ENCODE measurements at regions not wholly inside any gene's neighbourhood (a gene's known extent, or its start where the extent isn't known, plus 50 kb on each side); places are given as distances from the start of the nearest gene placed in this dataset.
"Not testable (repeated sequence)": the region's sequence is repeated elsewhere in the genome, so short reads cannot be mapped to it uniquely, and the experiment has no call there.

- H3K4me1 ChIP-seq (ENCODE audit: control insufficient read depth in 2 of 2, insufficient read depth in 1 of 2, low read depth in 1 of 2, low read length in 2 of 2); H2BK5ac ChIP-seq (ENCODE audit: low read length); H3K9me3 ChIP-seq (replicated peaks in 1 of 2; ENCODE audit: control insufficient read depth in 2 of 2, insufficient read depth in 1 of 2, low read depth in 1 of 2, low read length in 2 of 2); H3K9ac ChIP-seq (ENCODE audit: low read depth, low read length, poor library complexity); H4K91ac ChIP-seq (ENCODE audit: low read depth, low read length, poor library complexity); DNase-seq (ENCODE audit: low spot score); H3K18ac ChIP-seq (ENCODE audit: low read length); H4K8ac ChIP-seq (ENCODE audit: low read depth, low read length); H2BK120ac ChIP-seq (ENCODE audit: low read depth, low read length); H2AFZ ChIP-seq (ENCODE audit: low read length); H3K4ac ChIP-seq (ENCODE audit: low read length); H3K14ac ChIP-seq (ENCODE audit: low read length); H2BK15ac ChIP-seq (ENCODE audit: low read length); H2AK5ac ChIP-seq (ENCODE audit: low read depth, low read length); H3K27ac ChIP-seq (replicated peaks; ENCODE audit: low read length); H3K36me3 ChIP-seq (replicated peaks in 1 of 2; ENCODE audit: control insufficient read depth in 2 of 2, insufficient read depth in 2 of 2, low read length in 2 of 2); H3K4me3 ChIP-seq (ENCODE audit: low read length in 2 of 2); H2BK12ac ChIP-seq (ENCODE audit: low read length); H3K4me2 ChIP-seq (ENCODE audit: insufficient read depth, low read length, poor library complexity, severe bottlenecking); H3K79me1 ChIP-seq (ENCODE audit: low read depth, low read length); H3K23ac ChIP-seq (ENCODE audit: low read depth, low read length, poor library complexity); H3K27me3 ChIP-seq (ENCODE audit: control insufficient read depth in 3 of 3, insufficient read depth in 3 of 3, low read depth in 1 of 3, low read length in 3 of 3): not testable (repeated sequence)
- WGBS, 2 donors (ENCODE audit: extremely low coverage in 2 of 2, insufficient read length in 2 of 2, insufficient replicate concordance in 1 of 2): no CpG with 5 or more reads among the region's 7 CpGs
Measured at GRCh38 chr2:51779723-51780122, 747.8 kb upstream of the NRXN1 start.

GRCh38 chr2:51778806-51779205 is 746.9 kb upstream of the NRXN1 start:
- Histone ChIP-seq H3K4me3 (ENCODE audit: low read length in 2 of 2) (no peak overlapping the region), H3K4me1 (ENCODE audit: control insufficient read depth in 2 of 2, insufficient read depth in 1 of 2, low read depth in 1 of 2, low read length in 2 of 2) (no peaks in the 10 kb centered on the region), H2BK120ac (ENCODE audit: low read depth, low read length) (no peak overlapping the region), H3K23ac (ENCODE audit: low read depth, low read length, poor library complexity) (no peak overlapping the region), H3K4ac (ENCODE audit: low read length) (no peak overlapping the region), H3K27me3 (ENCODE audit: control insufficient read depth in 3 of 3, insufficient read depth in 3 of 3, low read depth in 1 of 3, low read length in 3 of 3) (no peaks in the 10 kb centered on the region), H2BK12ac (ENCODE audit: low read length) (no peak overlapping the region), H4K8ac (ENCODE audit: low read depth, low read length) (no peak overlapping the region), H2BK15ac (ENCODE audit: low read length) (no peak overlapping the region), H3K14ac (ENCODE audit: low read length) (no peak overlapping the region), H4K91ac (ENCODE audit: low read depth, low read length, poor library complexity) (no peak overlapping the region), H3K4me2 (ENCODE audit: insufficient read depth, low read length, poor library complexity, severe bottlenecking) (no peak overlapping the region), H3K27ac (replicated peaks; ENCODE audit: low read length) (no peak overlapping the region), H3K18ac (ENCODE audit: low read length) (no peak overlapping the region), H3K36me3 (replicated peaks in 1 of 2; ENCODE audit: control insufficient read depth in 2 of 2, insufficient read depth in 2 of 2, low read length in 2 of 2) (no peaks in the 10 kb centered on the region), H3K9me3 (replicated peaks in 1 of 2; ENCODE audit: control insufficient read depth in 2 of 2, insufficient read depth in 1 of 2, low read depth in 1 of 2, low read length in 2 of 2) (peaks cover 0 to 2% of the 10 kb centered on the region in 2 donors), H3K9ac (ENCODE audit: low read depth, low read length, poor library complexity) (no peak overlapping the region), H3K79me1 (ENCODE audit: low read depth, low read length) (no peaks in the 10 kb centered on the region), H2BK5ac (ENCODE audit: low read length) (no peak overlapping the region), H2AK5ac (ENCODE audit: low read depth, low read length) (no peak overlapping the region), H2AFZ (ENCODE audit: low read length) (no peak overlapping the region)
- WGBS, 2 donors (ENCODE audit: extremely low coverage in 2 of 2, insufficient read length in 2 of 2, insufficient replicate concordance in 1 of 2): no CpG with 5 or more reads among the region's 3 CpGs
- DNase-seq (ENCODE audit: low spot score): no peak

GRCh38 chr2:51774606-51775005 is 742.7 kb upstream of the NRXN1 start:
- H2AK5ac ChIP-seq (ENCODE audit: low read depth, low read length); H3K27ac ChIP-seq (replicated peaks; ENCODE audit: low read length); H4K91ac ChIP-seq (ENCODE audit: low read depth, low read length, poor library complexity); H2BK15ac ChIP-seq (ENCODE audit: low read length); H3K36me3 ChIP-seq (replicated peaks in 1 of 2; ENCODE audit: control insufficient read depth in 2 of 2, insufficient read depth in 2 of 2, low read length in 2 of 2); H3K4ac ChIP-seq (ENCODE audit: low read length); H3K4me2 ChIP-seq (ENCODE audit: insufficient read depth, low read length, poor library complexity, severe bottlenecking); H3K4me1 ChIP-seq (ENCODE audit: control insufficient read depth in 2 of 2, insufficient read depth in 1 of 2, low read depth in 1 of 2, low read length in 2 of 2); H3K9ac ChIP-seq (ENCODE audit: low read depth, low read length, poor library complexity); H2BK12ac ChIP-seq (ENCODE audit: low read length); H2BK120ac ChIP-seq (ENCODE audit: low read depth, low read length); H3K18ac ChIP-seq (ENCODE audit: low read length); H3K14ac ChIP-seq (ENCODE audit: low read length); H2BK5ac ChIP-seq (ENCODE audit: low read length); H4K8ac ChIP-seq (ENCODE audit: low read depth, low read length); H3K27me3 ChIP-seq (ENCODE audit: control insufficient read depth in 3 of 3, insufficient read depth in 3 of 3, low read depth in 1 of 3, low read length in 3 of 3); H3K9me3 ChIP-seq (replicated peaks in 1 of 2; ENCODE audit: control insufficient read depth in 2 of 2, insufficient read depth in 1 of 2, low read depth in 1 of 2, low read length in 2 of 2); H2AFZ ChIP-seq (ENCODE audit: low read length); DNase-seq (ENCODE audit: low spot score); H3K79me1 ChIP-seq (ENCODE audit: low read depth, low read length); H3K23ac ChIP-seq (ENCODE audit: low read depth, low read length, poor library complexity); H3K4me3 ChIP-seq (ENCODE audit: low read length in 2 of 2): not testable (repeated sequence)
- WGBS, 2 donors (ENCODE audit: extremely low coverage in 2 of 2, insufficient read length in 2 of 2, insufficient replicate concordance in 1 of 2): no CpG with 5 or more reads among the region's 12 CpGs

- Histone ChIP-seq H3K36me3 (replicated peaks in 1 of 2; ENCODE audit: control insufficient read depth in 2 of 2, insufficient read depth in 2 of 2, low read length in 2 of 2) (no peaks in the 10 kb centered on the region), H2AFZ (ENCODE audit: low read length) (no peak overlapping the region), H3K23ac (ENCODE audit: low read depth, low read length, poor library complexity) (no peak overlapping the region), H3K4me2 (ENCODE audit: insufficient read depth, low read length, poor library complexity, severe bottlenecking) (no peak overlapping the region), H2BK120ac (ENCODE audit: low read depth, low read length) (no peak overlapping the region), H3K9me3 (replicated peaks in 1 of 2; ENCODE audit: control insufficient read depth in 2 of 2, insufficient read depth in 1 of 2, low read depth in 1 of 2, low read length in 2 of 2) (no peaks in the 10 kb centered on the region), H4K8ac (ENCODE audit: low read depth, low read length) (no peak overlapping the region), H3K4me1 (ENCODE audit: control insufficient read depth in 2 of 2, insufficient read depth in 1 of 2, low read depth in 1 of 2, low read length in 2 of 2) (no peaks in the 10 kb centered on the region), H3K18ac (ENCODE audit: low read length) (no peak overlapping the region), H3K4ac (ENCODE audit: low read length) (no peak overlapping the region), H2BK15ac (ENCODE audit: low read length) (no peak overlapping the region), H3K4me3 (ENCODE audit: low read length in 2 of 2) (no peak overlapping the region), H3K27me3 (ENCODE audit: control insufficient read depth in 3 of 3, insufficient read depth in 3 of 3, low read depth in 1 of 3, low read length in 3 of 3) (no peaks in the 10 kb centered on the region), H4K91ac (ENCODE audit: low read depth, low read length, poor library complexity) (no peak overlapping the region), H2BK5ac (ENCODE audit: low read length) (no peak overlapping the region), H3K79me1 (ENCODE audit: low read depth, low read length) (no peaks in the 10 kb centered on the region), H3K14ac (ENCODE audit: low read length) (no peak overlapping the region), H2BK12ac (ENCODE audit: low read length) (no peak overlapping the region), H3K9ac (ENCODE audit: low read depth, low read length, poor library complexity) (no peak overlapping the region), H3K27ac (replicated peaks; ENCODE audit: low read length) (no peak overlapping the region), H2AK5ac (ENCODE audit: low read depth, low read length) (no peak overlapping the region)
- no peak for DNase-seq (ENCODE audit: low spot score)
Measured at GRCh38 chr2:51760441-51760840, 728.5 kb upstream of the NRXN1 start.

Measured in neuronal stem cell (in vitro differentiated cells).